ENCODE measurements at regions not wholly inside any gene's neighbourhood (a gene's known extent, or its start where the extent isn't known, plus 50 kb on each side); places are given as distances from the start of the nearest gene placed in this dataset.
"Not testable (repeated sequence)": the region's sequence is repeated elsewhere in the genome, so short reads cannot be mapped to it uniquely, and the experiment has no call there.

- no peak for DNase-seq (ENCODE audit: low read depth in 2 of 2)
Measured at GRCh38 chr9:85208666-85209065, 533.1 kb downstream of the AGTPBP1 start.

GRCh38 chr9:85204176-85204575 lies 534.6 kb downstream of the NTRK2 start:
- no peak for DNase-seq (ENCODE audit: low read depth in 2 of 2)

- DNase-seq (ENCODE audit: low read depth in 2 of 2) = no peak
Measured at GRCh38 chr9:85202596-85202995, 533.1 kb downstream of the NTRK2 start.

- DNase-seq (ENCODE audit: low read depth in 2 of 2) = no peak
Measured at GRCh38 chr9:85200726-85201404, 531.3 kb downstream of the NTRK2 start.

- no peak for DNase-seq (ENCODE audit: low read depth in 2 of 2)
Measured at GRCh38 chr9:85199866-85200495, 530.5 kb downstream of the NTRK2 start.

- DNase-seq (ENCODE audit: low read depth in 2 of 2) = no peak
Measured at GRCh38 chr9:85192750-85193149, 523.2 kb downstream of the NTRK2 start.

- no peak for DNase-seq (ENCODE audit: low read depth in 2 of 2)
Measured at GRCh38 chr9:85186218-85186585, 516.7 kb downstream of the NTRK2 start.

GRCh38 chr9:85185486-85186217 lies 516.1 kb downstream of the NTRK2 start:
- no peak for DNase-seq (ENCODE audit: low read depth in 2 of 2)

- no peak for DNase-seq (ENCODE audit: low read depth in 2 of 2)
Measured at GRCh38 chr9:85182383-85182782, 512.9 kb downstream of the NTRK2 start.

- DNase-seq (ENCODE audit: low read depth in 2 of 2) = no peak
Measured at GRCh38 chr9:85178474-85178873, 508.9 kb downstream of the NTRK2 start.

- no peak for DNase-seq (ENCODE audit: low read depth in 2 of 2)
Measured at GRCh38 chr9:85173967-85174366, 504.4 kb downstream of the NTRK2 start.

- DNase-seq (ENCODE audit: low read depth in 2 of 2) = no peak
Measured at GRCh38 chr9:85172001-85172978, 502.8 kb downstream of the NTRK2 start.

- no peak for DNase-seq (ENCODE audit: low read depth in 2 of 2)
Measured at GRCh38 chr9:85171163-85171562, 501.6 kb downstream of the NTRK2 start.

- DNase-seq (ENCODE audit: low read depth in 2 of 2) = no peak
Measured at GRCh38 chr9:85168412-85168811, 498.9 kb downstream of the NTRK2 start.

GRCh38 chr9:85167146-85167545 lies 497.6 kb downstream of the NTRK2 start:
- DNase-seq (ENCODE audit: low read depth in 2 of 2) = no peak

GRCh38 chr9:85163825-85164224 lies 494.3 kb downstream of the NTRK2 start:
- no peak for DNase-seq (ENCODE audit: low read depth in 2 of 2)

GRCh38 chr9:85163415-85163814 lies 493.9 kb downstream of the NTRK2 start:
- DNase-seq (ENCODE audit: low read depth in 2 of 2) = no peak

GRCh38 chr9:85162822-85163221 lies 493.3 kb downstream of the NTRK2 start:
- DNase-seq (ENCODE audit: low read depth in 2 of 2) = no peak

- not testable (repeated sequence) for DNase-seq (ENCODE audit: low read depth in 2 of 2)
Measured at GRCh38 chr9:85160944-85161343, 491.4 kb downstream of the NTRK2 start.

- DNase-seq (ENCODE audit: low read depth in 2 of 2) = no peak
Measured at GRCh38 chr9:85158512-85158911, 489.0 kb downstream of the NTRK2 start.

GRCh38 chr9:85157772-85158171 lies 488.2 kb downstream of the NTRK2 start:
- DNase-seq (ENCODE audit: low read depth in 2 of 2) = no peak

- DNase-seq (ENCODE audit: low read depth in 2 of 2) = no peak
Measured at GRCh38 chr9:85156652-85157051, 487.1 kb downstream of the NTRK2 start.

Data from stimulated activated CD4-positive, alpha-beta T cell treated with anti-CD3 and anti-CD28 coated beads, Interleukin-12 subunit alpha, Interleukin-12 subunit beta, amount 100 ng/mL, for 24 hours (primary cell).